ENCODE measurements at regions not wholly inside any gene's neighbourhood (a gene's known extent, or its start where the extent isn't known, plus 50 kb on each side); places are given as distances from the start of the nearest gene placed in this dataset.

GRCh38 chr9:2373648-2374047 lies 247.9 kb upstream of the VLDLR start:
- intact Hi-C loops (cut with micrococcal nuclease; ENCODE audit: unreplicated experiment): no loop called here
- DNase-seq (ENCODE audit: low read depth, low spot score) (no peak), ATAC-seq (no peak)
- Histone ChIP-seq H3K9me3 (ENCODE audit: control insufficient read depth, insufficient read depth, low read depth, low read length) (no peaks in the 10 kb centered on the region), H3K27ac (ENCODE audit: low read length) (no peak overlapping the region), H3K36me3 (ENCODE audit: control insufficient read depth, insufficient read depth, low read length) (no peaks in the 10 kb centered on the region), H3K4me1 (ENCODE audit: control insufficient read depth, insufficient read depth, low read length) (no peaks in the 10 kb centered on the region), H3K4me3 (ENCODE audit: low read depth in 2 of 2, low read length in 2 of 2) (no peak overlapping the region), H3K27me3 (ENCODE audit: control insufficient read depth, insufficient read depth, low read length) (no peaks in the 10 kb centered on the region)
- ChIA-PET POLR2A (no interaction called here), CTCF (no interaction called here)
- no peak for TF ChIP-seq REST (IDR thresholded peaks at IDR 0.05; ENCODE audit: insufficient read depth in 1 of 2, low read depth in 2 of 2, low read length in 1 of 2)
- no peak for TF ChIP-seq CTCF (IDR thresholded peaks at IDR 0.05)
- TF ChIP-seq TCF7L2 (IDR thresholded peaks at IDR 0.05; ENCODE audit: low read depth, low read length): no peak
- TF ChIP-seq POLR2AphosphoS5 (IDR thresholded peaks at IDR 0.05; ENCODE audit: low read depth, low read length): no peak
- no peak for TF ChIP-seq SIN3A (IDR thresholded peaks at IDR 0.05; ENCODE audit: borderline replicate concordance, insufficient read depth, low read depth, low read length)
- in situ Hi-C loops (cut with HindIII; ENCODE audit: low pct_unique_long_range_greater_than_20kb, low sequenced_read_pairs): no loop called here
- no TSS peak for BruUV-seq (replicated peaks)

DNA sequence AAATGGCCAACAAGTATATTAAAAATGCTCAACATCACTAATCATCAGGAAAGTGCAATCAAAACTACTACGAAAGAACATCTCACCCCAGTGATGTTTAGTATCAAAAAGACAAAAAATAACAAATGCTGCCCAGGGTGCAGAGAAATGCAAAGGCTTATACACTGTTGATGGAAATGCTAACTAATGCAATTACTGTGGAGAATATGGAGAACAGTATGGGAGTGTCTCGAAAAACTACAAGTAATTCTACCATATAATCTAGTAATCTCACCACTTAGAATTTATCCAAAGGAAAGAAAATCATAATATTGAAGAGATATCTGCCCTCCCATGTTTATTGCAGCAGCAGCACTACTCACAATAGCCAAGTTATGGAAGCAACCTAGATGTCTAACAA lies 246.5 kb upstream of the VLDLR start:
- H3K27me3 ChIP-seq (ENCODE audit: control insufficient read depth, insufficient read depth, low read length): no peaks in the 10 kb centered on the region
- CTCF ChIA-PET: no interaction called here
- intact Hi-C loops (cut with micrococcal nuclease; ENCODE audit: unreplicated experiment) (no loop called here), in situ Hi-C loops (cut with HindIII; ENCODE audit: low pct_unique_long_range_greater_than_20kb, low sequenced_read_pairs) (no loop called here)
- no peaks in the 10 kb centered on the region for H3K4me1 ChIP-seq (ENCODE audit: control insufficient read depth, insufficient read depth, low read length)
- no peak overlapping the region for H3K27ac ChIP-seq (ENCODE audit: low read length)
- no TSS peak for BruUV-seq (replicated peaks)
- DNase-seq (ENCODE audit: low read depth, low spot score) (no peak), ATAC-seq (no peak)
- no peaks in the 10 kb centered on the region for H3K36me3 ChIP-seq (ENCODE audit: control insufficient read depth, insufficient read depth, low read length)
- POLR2A ChIA-PET: no interaction called here
- no peak overlapping the region for H3K4me3 ChIP-seq (ENCODE audit: low read depth in 2 of 2, low read length in 2 of 2)
- TF ChIP-seq REST (IDR thresholded peaks at IDR 0.05; ENCODE audit: insufficient read depth in 1 of 2, low read depth in 2 of 2, low read length in 1 of 2) (no peak), POLR2AphosphoS5 (IDR thresholded peaks at IDR 0.05; ENCODE audit: low read depth, low read length) (no peak), CTCF (IDR thresholded peaks at IDR 0.05) (no peak), SIN3A (IDR thresholded peaks at IDR 0.05; ENCODE audit: borderline replicate concordance, insufficient read depth, low read depth, low read length) (no peak), TCF7L2 (IDR thresholded peaks at IDR 0.05; ENCODE audit: low read depth, low read length) (no peak)
- no peaks in the 10 kb centered on the region for H3K9me3 ChIP-seq (ENCODE audit: control insufficient read depth, insufficient read depth, low read depth, low read length)

All from Panc1 (cell line).